SK-N-SH (cell line): ENCODE measurements at regions not wholly inside any gene's neighbourhood (a gene's known extent, or its start where the extent isn't known, plus 50 kb on each side); places are given as distances from the start of the nearest gene placed in this dataset.

Experiments used
- CTCF ChIA-PET: fragments of 300-600, 350-600 bp; formaldehyde crosslinking; extraction: SDS; loops from one replicate; lab custom pipeline; 2021; lab: Yijun Ruan, JAX
- POLR2A ChIA-PET: fragments of 350-600 bp; sonication (Branson Sonifier 250); formaldehyde crosslinking; extraction: SDS; loops from one replicate; lab custom pipeline; 2020; ENCODE audit warnings: antibody characterized with exemption, inconsistent platforms; lab: Yijun Ruan, JAX
- DNase-seq: peaks from one replicate; pipeline ENCODE4 v3.0.0; 2012
- H2AFZ ChIP-seq: fragments of 200-600 bp; sonication (generic); 2 replicates; pipeline ENCODE4 v1.8.1; 2016; ENCODE audit warnings: antibody characterized with exemption, mild to moderate bottlenecking, low read depth
- H3F3A ChIP-seq: fragments of 200-600 bp; sonication (generic); replicated peaks from 2 replicates; pipeline ENCODE3; 2016; ENCODE audit warnings: antibody characterized with exemption, mild to moderate bottlenecking; ENCODE audit not compliant: insufficient read depth
- H3K27ac ChIP-seq, 2 experiments: fragments of 200-500 bp in 1 of 2; fragments of 200-600 bp in 1 of 2; sonication (Bioruptor generic) in 1 of 2; sonication (generic), shearing (Covaris generic) in 1 of 2; 2 replicates each; pipeline versions ENCODE4 v1.5.1 to v1.6.1; 2014 to 2016; ENCODE audit warnings: low read depth in 2 of 2, inconsistent platforms in 1 of 2, low read length in 1 of 2, mild to moderate bottlenecking in 1 of 2, mixed read lengths in 1 of 2
- H3K27me3 ChIP-seq: fragments of 200-600 bp; sonication (generic), shearing (Covaris generic); 2 replicates; pipeline ENCODE4 v1.6.1; 2016; ENCODE audit warnings: mixed run types; ENCODE audit not compliant: insufficient read depth
- H3K36me3 ChIP-seq, 2 experiments: fragments of 200-500 bp in 1 of 2; fragments of 200-600 bp in 1 of 2; sonication (Bioruptor generic) in 1 of 2; sonication (generic) in 1 of 2; replicated peaks in 1 of 2; 2 replicates each; pipeline versions ENCODE3 to v1.5.1; 2014 to 2016; ENCODE audit warnings: low read length in 1 of 2, mild to moderate bottlenecking in 1 of 2; ENCODE audit not compliant: insufficient read depth in 2 of 2, control insufficient read depth in 1 of 2
- H3K4me1 ChIP-seq, 2 experiments: fragments of 200-500 bp in 1 of 2; fragments of 200-600 bp in 1 of 2; sonication (Bioruptor generic) in 1 of 2; sonication (generic), shearing (Covaris generic) in 1 of 2; 2 replicates each; pipeline versions ENCODE4 v1.5.1 to v1.6.1; 2014 to 2016; ENCODE audit warnings: low read depth in 1 of 2, low read length in 1 of 2, mixed run types in 1 of 2; ENCODE audit not compliant: insufficient read depth in 2 of 2, control insufficient read depth in 1 of 2
- H3K4me2 ChIP-seq: fragments of 200-600 bp; sonication (generic), shearing (Covaris generic); 2 replicates; pipeline ENCODE4 v1.6.1; 2017; ENCODE audit warnings: mixed run types
- H3K4me3 ChIP-seq, 2 experiments: fragments of 200-500 bp in 1 of 2; fragments of 200-600 bp in 1 of 2; sonication (Bioruptor generic) in 1 of 2; sonication (generic), shearing (Covaris generic) in 1 of 2; 2 replicates each; pipeline versions ENCODE4 v1.5.1 to v1.8.1; 2014 to 2016; ENCODE audit warnings: low read depth in 2 of 2, inconsistent platforms in 1 of 2, low read length in 1 of 2, mild to moderate bottlenecking in 1 of 2, mixed read lengths in 1 of 2, moderate library complexity in 1 of 2
- H3K79me2 ChIP-seq: fragments of 200-600 bp; sonication (generic); 2 replicates; pipeline ENCODE4 v1.8.1; 2017; ENCODE audit warnings: mild to moderate bottlenecking; ENCODE audit not compliant: insufficient read depth
- H3K9ac ChIP-seq: fragments of 200-600 bp; sonication (generic); 2 replicates; pipeline ENCODE4 v1.6.1; 2017; ENCODE audit warnings: mixed run types
- H3K9me2 ChIP-seq: fragments of 200-600 bp; sonication (generic); 2 replicates; pipeline ENCODE4 v1.6.1; 2017; ENCODE audit warnings: mixed run types
- H3K9me3 ChIP-seq: fragments of 200-600 bp; sonication (generic); 2 replicates; pipeline ENCODE4 v1.6.1; 2017; ENCODE audit warnings: mixed run types, mild to moderate bottlenecking, moderate library complexity
- H4K20me1 ChIP-seq: fragments of 200-600 bp; sonication (generic); 2 replicates; pipeline ENCODE4 v1.6.1; 2017; ENCODE audit warnings: mild to moderate bottlenecking, mixed run types; ENCODE audit not compliant: insufficient read depth
- EP300 ChIP-seq, 2 experiments: IDR thresholded peaks; 2 replicates each; pipeline versions ENCODE4 v1.4.0 to v1.6.1; 2012; ENCODE audit warnings: borderline replicate concordance in 1 of 2, low read depth in 1 of 2, low read length in 1 of 2
- EZH2phosphoT487 ChIP-seq: fragments of 200-600 bp; sonication (generic); IDR thresholded peaks from 2 replicates; pipeline ENCODE4 v1.6.1; 2017; ENCODE audit warnings: low read depth, mixed run types, mild to moderate bottlenecking, antibody characterized with exemption, moderate library complexity, borderline replicate concordance
- GATA2 ChIP-seq: sonication (generic); formaldehyde crosslinking; IDR thresholded peaks from 2 replicates; pipeline ENCODE4 v1.5.0; 2020; ENCODE audit warnings: mild to moderate bottlenecking, missing genetic modification reagents
- NFIC ChIP-seq: IDR thresholded peaks from 2 replicates; pipeline ENCODE4 v1.4.0; 2012; ENCODE audit warnings: borderline replicate concordance
- RAD21 ChIP-seq: IDR thresholded peaks from 2 replicates; pipeline ENCODE4 v1.6.1; 2012; ENCODE audit warnings: mild to moderate bottlenecking, low read length
- RCOR1 ChIP-seq: fragments of 150-350 bp; IDR thresholded peaks from 2 replicates; pipeline ENCODE4 v1.6.1; 2017; ENCODE audit warnings: antibody characterized with exemption, low read length
- RFX5 ChIP-seq: IDR thresholded peaks from 2 replicates; pipeline ENCODE4 v1.6.1; 2012; ENCODE audit warnings: mild to moderate bottlenecking, improper control_type of control experiment, low read length
- SIN3A ChIP-seq: IDR thresholded peaks from 2 replicates; pipeline ENCODE4 v1.6.1; 2012; ENCODE audit warnings: low read depth, mild to moderate bottlenecking, low read length, moderate library complexity, borderline replicate concordance
- SMC3 ChIP-seq: IDR thresholded peaks from 2 replicates; pipeline ENCODE4 v1.6.1; 2012; ENCODE audit warnings: low read depth, low read length, improper control_type of control experiment
- TAF1 ChIP-seq: IDR thresholded peaks from 2 replicates; pipeline ENCODE4 v1.6.1; 2012; ENCODE audit warnings: low read depth, mild to moderate bottlenecking, low read length, moderate library complexity, borderline replicate concordance
- TCF12 ChIP-seq: IDR thresholded peaks from 2 replicates; pipeline ENCODE4 v1.4.0; 2012
- YY1 ChIP-seq: IDR thresholded peaks from 2 replicates; pipeline ENCODE4 v1.4.0; 2012; ENCODE audit warnings: low read depth, mild to moderate bottlenecking
- WGBS: methylation state at CpG from one replicate; pipeline ENCODE4 v1.1.6; 2017; ENCODE audit warnings: low lambda C conversion rate; 5-methylcytosine and 5-hydroxymethylcytosine counted together
- TF ChIP-seq, protein P1 (sequence below): IDR thresholded peaks from 2 replicates; pipeline ENCODE4 v1.6.1; 2012; ENCODE audit warnings: mild to moderate bottlenecking, low read depth, low read length, moderate library complexity
- TF ChIP-seq, protein P2 (sequence below): IDR thresholded peaks from 2 replicates; pipeline ENCODE4 v1.4.0; 2012; ENCODE audit warnings: low read depth, borderline replicate concordance
- TF ChIP-seq, protein P3 (sequence below): IDR thresholded peaks from 2 replicates; pipeline ENCODE4 v1.4.0; 2012; ENCODE audit warnings: low read depth
- TF ChIP-seq, protein P4 (sequence below): IDR thresholded peaks from 2 replicates; pipeline ENCODE4; 2012

DNA sequence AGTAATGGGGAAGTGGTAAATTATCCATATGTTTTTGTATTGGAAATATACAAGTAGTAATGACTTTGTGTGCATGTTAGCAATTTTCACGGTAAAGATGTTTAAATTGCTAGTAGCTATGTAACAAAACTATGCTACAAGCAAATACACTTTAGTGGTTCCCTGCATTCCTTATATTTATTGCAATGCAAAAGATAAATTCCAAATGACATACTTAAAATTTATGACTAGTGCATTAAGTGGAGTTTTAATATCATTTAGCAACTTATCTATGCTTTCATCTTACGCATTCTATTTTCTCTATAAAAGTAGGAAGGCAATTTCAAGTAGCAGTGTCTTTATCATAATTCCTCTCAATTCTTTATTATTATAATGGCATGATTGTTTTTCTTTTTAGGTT lies 482.8 kb downstream of the SLITRK5 start:
- Histone ChIP-seq H2AFZ (no peak overlapping the region), H3K9me2 (no peaks in the 10 kb centered on the region), H3K79me2 (no peaks in the 10 kb centered on the region), H3K9ac (no peak overlapping the region), H3K4me3 (no peak overlapping the region), H3K4me2 (no peak overlapping the region), H4K20me1 (no peaks in the 10 kb centered on the region), H3K4me1 (no peaks in the 10 kb centered on the region; a peak in 1 of 4 replicates), H3F3A (no peaks in the 10 kb centered on the region), H3K9me3 (no peaks in the 10 kb centered on the region), H3K27ac (no peak overlapping the region), H3K36me3 (no peaks in the 10 kb centered on the region), H3K27me3 (no peaks in the 10 kb centered on the region)
- CTCF ChIA-PET, result no interaction called here
- WGBS, result 34% methylated on average over 2 of the region's 2 CpGs
- DNase-seq, result no peak
- POLR2A ChIA-PET, result no interaction called here
- no peak for TF ChIP-seq NFIC
- TF ChIP-seq GATA2 (CRISPR knock-in tag), result no peak
- TF ChIP-seq TAF1, result no peak
- no peak for TF ChIP-seq SMC3
- TF ChIP-seq YY1, result no peak
- no peak for TF ChIP-seq TCF12

DNA sequence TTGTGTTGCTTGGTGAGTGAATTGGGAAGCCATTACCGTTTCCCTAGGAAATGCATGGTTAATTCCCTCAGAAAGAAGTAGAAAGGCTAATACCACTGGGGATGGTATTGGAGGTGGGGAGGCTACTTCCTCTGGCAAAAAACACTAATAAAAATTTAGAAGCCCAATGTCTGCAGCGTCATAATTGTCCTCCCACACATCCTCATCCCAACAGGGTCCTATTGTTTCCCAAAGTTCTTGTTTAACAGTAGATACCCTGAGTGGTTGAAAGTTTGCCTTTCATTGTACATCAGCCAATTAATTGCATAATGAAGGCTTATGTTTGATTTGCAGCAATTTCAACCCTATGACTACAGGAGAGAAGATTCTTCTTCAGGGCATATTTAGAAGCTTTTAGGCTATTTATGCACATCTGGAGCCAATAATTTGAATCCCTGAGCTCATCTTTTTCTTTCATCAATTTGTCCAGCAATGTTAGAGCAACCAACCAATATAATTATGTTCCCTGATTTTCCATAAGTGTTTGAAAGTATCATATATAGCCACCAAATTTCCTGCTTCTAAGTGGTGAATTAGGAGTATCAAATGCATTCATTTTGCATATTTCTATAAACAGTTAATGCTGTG lies 491.0 kb downstream of the SLITRK5 start:
- no peak overlapping the region for H3K27ac ChIP-seq
- no peaks in the 10 kb centered on the region for H4K20me1 ChIP-seq
- H3K4me1 ChIP-seq, result no peaks in the 10 kb centered on the region; a peak in 1 of 4 replicates
- 7% methylated on average over 2 of the region's 2 CpGs for WGBS
- H2AFZ ChIP-seq, result no peak overlapping the region
- no peaks in the 10 kb centered on the region for H3F3A ChIP-seq
- no peak overlapping the region for H3K4me2 ChIP-seq
- H3K27me3 ChIP-seq, result no peaks in the 10 kb centered on the region
- ChIA-PET CTCF (no interaction called here), POLR2A (no interaction called here)
- H3K9me3 ChIP-seq, result no peaks in the 10 kb centered on the region
- H3K9me2 ChIP-seq, result no peaks in the 10 kb centered on the region
- no peak for DNase-seq
- no peaks in the 10 kb centered on the region for H3K79me2 ChIP-seq
- no peak overlapping the region for H3K4me3 ChIP-seq
- TF ChIP-seq EZH2phosphoT487 (no peak), RAD21 (no peak), RCOR1 (no peak), EP300 (IDR thresholded peaks at IDR 0.05; ENCODE audit: borderline replicate concordance in 1 of 2, low read depth in 1 of 2, low read length in 1 of 2) (no peak), SIN3A (no peak)
- no peaks in the 10 kb centered on the region for H3K36me3 ChIP-seq
- no peak overlapping the region for H3K9ac ChIP-seq

DNA sequence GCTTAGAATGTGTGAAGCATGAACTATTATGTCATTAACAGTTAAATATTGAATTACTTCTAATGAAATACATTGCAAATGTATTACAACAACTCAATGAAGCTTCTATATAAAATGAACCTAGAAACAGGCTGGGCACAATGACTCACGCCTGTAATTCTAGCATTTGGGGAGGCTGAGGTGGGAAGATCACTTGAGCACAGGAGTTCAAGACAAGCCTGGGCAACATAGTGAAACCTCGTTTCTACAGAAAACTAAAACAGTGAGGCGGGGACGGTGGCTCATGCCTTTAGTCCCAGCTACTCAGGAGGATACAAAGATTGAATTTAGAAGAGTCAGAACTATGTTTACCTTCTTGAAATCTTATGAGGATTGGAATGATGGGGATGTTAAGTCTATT lies 505.1 kb downstream of the SLITRK5 start:
- Histone ChIP-seq H3K79me2 (no peaks in the 10 kb centered on the region), H4K20me1 (no peaks in the 10 kb centered on the region), H3K4me1 (no peaks in the 10 kb centered on the region), H3K9me2 (no peaks in the 10 kb centered on the region), H3K9me3 (no peaks in the 10 kb centered on the region), H3K9ac (no peak overlapping the region), H3F3A (no peaks in the 10 kb centered on the region), H3K27me3 (no peaks in the 10 kb centered on the region), H3K4me2 (no peak overlapping the region), H2AFZ (no peak overlapping the region), H3K4me3 (no peak overlapping the region), H3K36me3 (no peaks in the 10 kb centered on the region), H3K27ac (no peak overlapping the region)
- 43% methylated on average over 4 of the region's 4 CpGs for WGBS
- CTCF ChIA-PET, result no interaction called here
- DNase-seq, result no peak
- POLR2A ChIA-PET, result no interaction called here
- TF ChIP-seq SIN3A, result no peak
- TF ChIP-seq, protein P1, sequence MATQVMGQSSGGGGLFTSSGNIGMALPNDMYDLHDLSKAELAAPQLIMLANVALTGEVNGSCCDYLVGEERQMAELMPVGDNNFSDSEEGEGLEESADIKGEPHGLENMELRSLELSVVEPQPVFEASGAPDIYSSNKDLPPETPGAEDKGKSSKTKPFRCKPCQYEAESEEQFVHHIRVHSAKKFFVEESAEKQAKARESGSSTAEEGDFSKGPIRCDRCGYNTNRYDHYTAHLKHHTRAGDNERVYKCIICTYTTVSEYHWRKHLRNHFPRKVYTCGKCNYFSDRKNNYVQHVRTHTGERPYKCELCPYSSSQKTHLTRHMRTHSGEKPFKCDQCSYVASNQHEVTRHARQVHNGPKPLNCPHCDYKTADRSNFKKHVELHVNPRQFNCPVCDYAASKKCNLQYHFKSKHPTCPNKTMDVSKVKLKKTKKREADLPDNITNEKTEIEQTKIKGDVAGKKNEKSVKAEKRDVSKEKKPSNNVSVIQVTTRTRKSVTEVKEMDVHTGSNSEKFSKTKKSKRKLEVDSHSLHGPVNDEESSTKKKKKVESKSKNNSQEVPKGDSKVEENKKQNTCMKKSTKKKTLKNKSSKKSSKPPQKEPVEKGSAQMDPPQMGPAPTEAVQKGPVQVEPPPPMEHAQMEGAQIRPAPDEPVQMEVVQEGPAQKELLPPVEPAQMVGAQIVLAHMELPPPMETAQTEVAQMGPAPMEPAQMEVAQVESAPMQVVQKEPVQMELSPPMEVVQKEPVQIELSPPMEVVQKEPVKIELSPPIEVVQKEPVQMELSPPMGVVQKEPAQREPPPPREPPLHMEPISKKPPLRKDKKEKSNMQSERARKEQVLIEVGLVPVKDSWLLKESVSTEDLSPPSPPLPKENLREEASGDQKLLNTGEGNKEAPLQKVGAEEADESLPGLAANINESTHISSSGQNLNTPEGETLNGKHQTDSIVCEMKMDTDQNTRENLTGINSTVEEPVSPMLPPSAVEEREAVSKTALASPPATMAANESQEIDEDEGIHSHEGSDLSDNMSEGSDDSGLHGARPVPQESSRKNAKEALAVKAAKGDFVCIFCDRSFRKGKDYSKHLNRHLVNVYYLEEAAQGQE, result no peak
- TF ChIP-seq EP300 (IDR thresholded peaks at IDR 0.05; ENCODE audit: borderline replicate concordance in 1 of 2, low read depth in 1 of 2, low read length in 1 of 2), result no peak
- TF ChIP-seq, protein P2, sequence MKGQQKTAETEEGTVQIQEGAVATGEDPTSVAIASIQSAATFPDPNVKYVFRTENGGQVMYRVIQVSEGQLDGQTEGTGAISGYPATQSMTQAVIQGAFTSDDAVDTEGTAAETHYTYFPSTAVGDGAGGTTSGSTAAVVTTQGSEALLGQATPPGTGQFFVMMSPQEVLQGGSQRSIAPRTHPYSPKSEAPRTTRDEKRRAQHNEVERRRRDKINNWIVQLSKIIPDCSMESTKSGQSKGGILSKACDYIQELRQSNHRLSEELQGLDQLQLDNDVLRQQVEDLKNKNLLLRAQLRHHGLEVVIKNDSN, result no peak
- TF ChIP-seq TCF12, result no peak
- TF ChIP-seq, protein P3, sequence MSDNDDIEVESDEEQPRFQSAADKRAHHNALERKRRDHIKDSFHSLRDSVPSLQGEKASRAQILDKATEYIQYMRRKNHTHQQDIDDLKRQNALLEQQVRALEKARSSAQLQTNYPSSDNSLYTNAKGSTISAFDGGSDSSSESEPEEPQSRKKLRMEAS, result no peak
- TF ChIP-seq, protein P4, sequence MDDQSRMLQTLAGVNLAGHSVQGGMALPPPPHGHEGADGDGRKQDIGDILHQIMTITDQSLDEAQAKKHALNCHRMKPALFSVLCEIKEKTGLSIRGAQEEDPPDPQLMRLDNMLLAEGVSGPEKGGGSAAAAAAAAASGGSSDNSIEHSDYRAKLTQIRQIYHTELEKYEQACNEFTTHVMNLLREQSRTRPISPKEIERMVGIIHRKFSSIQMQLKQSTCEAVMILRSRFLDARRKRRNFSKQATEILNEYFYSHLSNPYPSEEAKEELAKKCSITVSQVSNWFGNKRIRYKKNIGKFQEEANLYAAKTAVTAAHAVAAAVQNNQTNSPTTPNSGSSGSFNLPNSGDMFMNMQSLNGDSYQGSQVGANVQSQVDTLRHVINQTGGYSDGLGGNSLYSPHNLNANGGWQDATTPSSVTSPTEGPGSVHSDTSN, result no peak
- TF ChIP-seq SMC3, result no peak
- TF ChIP-seq RFX5, result no peak
- TF ChIP-seq TAF1, result no peak
- no peak for TF ChIP-seq YY1
